ENCODE measurements at regions not wholly inside any gene's neighbourhood (a gene's known extent, or its start where the extent isn't known, plus 50 kb on each side); places are given as distances from the start of the nearest gene placed in this dataset.

- DNase-seq (ENCODE audit: low spot score), result no peak
These were observed 87.4 kb upstream of the ZMIZ1 start for GRCh38 chr10:78981257-78981969.

DNA sequence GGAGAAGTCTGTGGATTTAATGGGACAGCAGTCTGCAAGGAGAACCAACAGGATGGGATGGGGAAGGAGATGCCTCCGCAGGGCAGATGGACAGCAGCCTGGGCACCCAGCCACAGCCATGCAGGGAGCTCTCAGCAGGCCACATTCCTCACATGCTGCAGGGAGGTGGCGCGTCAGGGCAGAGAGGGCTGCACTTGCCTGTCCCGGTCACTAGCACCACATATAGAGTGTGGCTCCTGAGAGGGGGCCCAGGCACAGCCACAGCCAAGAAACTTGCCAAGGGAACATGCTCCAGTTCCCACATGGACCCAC lies 86.8 kb upstream of the ZMIZ1 start:
- DNase-seq (ENCODE audit: low spot score), result no peak

DNA sequence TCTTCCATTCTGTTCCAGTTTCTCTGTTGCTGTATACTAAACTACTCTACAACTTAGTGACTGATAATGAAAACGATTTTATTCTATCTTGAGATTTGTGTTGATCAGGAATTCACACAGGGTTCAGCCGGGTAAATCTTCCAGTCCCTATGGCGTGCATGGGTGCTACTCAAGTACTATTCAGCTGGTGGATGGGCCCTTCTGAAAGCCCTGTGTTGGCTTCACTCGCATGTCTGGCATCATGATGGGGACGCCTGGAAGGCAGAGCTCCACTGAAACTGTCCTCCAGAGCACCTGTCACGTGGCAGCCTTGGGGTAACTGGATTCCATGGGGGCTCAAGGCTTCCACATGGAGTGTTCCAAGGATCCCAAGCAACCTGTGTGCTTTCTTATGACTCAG lies 86.0 kb upstream of the ZMIZ1 start:
- DNase-seq (ENCODE audit: low spot score), result no peak

DNA sequence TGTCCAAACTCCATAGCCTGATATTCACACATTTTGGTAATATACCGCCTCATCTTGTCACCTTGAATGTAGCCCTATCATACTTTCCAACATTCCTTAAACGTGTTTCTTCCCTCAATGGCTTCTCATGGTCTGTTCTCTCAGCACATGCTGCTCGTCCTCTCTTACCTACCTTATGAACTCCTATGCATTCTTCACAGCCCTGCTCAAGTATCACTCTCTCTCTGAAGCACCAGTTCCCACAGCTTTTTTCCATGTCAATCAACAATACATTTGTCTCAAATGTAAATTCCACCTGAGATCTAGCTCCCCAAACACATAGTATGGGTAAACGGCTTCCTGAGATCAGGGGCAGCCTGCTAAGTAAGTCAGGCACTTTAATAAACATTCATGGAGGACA lies 85.2 kb upstream of the ZMIZ1 start:
- no peak for DNase-seq (ENCODE audit: low spot score)

GRCh38 chr10:78985973-78986818 lies 82.6 kb upstream of the ZMIZ1 start:
- no peak for DNase-seq (ENCODE audit: low spot score)

GRCh38 chr10:78991187-78991586 lies 77.6 kb upstream of the ZMIZ1 start:
- no peak for DNase-seq (ENCODE audit: low spot score)

GRCh38 chr10:78992333-78992732 lies 76.4 kb upstream of the ZMIZ1 start:
- DNase-seq (ENCODE audit: low spot score), result no peak

- no peak for DNase-seq (ENCODE audit: low spot score)
These were observed 75.4 kb upstream of the ZMIZ1 start for GRCh38 chr10:78993261-78993945.

GRCh38 chr10:78995987-78996791 lies 72.6 kb upstream of the ZMIZ1 start:
- no peak for DNase-seq (ENCODE audit: low spot score)

- DNase-seq (ENCODE audit: low spot score), result no peak
These were observed 72.0 kb upstream of the ZMIZ1 start for GRCh38 chr10:78996792-78997129.

GRCh38 chr10:78997635-78998618 lies 70.8 kb upstream of the ZMIZ1 start:
- DNase-seq (ENCODE audit: low spot score), result no peak

GRCh38 chr10:79001082-79001885 lies 67.5 kb upstream of the ZMIZ1 start:
- no peak for DNase-seq (ENCODE audit: low spot score)

DNA sequence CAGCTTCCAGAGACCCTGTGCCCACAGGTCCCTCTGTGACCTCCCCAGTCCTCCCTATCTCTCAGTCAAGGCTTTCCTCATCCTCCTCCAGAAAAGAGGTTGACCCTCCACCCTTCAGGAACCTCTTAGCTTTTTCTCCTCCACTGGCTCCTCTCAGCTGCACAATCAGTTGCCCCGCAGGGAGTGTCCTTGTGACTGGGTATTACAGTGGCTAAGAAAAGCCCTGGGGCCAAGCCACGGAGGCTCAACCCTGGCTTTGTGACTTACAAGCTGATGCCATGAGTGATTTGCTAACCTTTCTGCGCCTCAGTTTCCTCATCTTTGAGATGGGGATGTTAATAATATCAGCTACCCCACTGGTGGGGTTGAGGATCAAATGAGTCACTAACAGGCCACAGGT lies 66.4 kb upstream of the ZMIZ1 start:
- no peak for DNase-seq (ENCODE audit: low spot score)

DNA sequence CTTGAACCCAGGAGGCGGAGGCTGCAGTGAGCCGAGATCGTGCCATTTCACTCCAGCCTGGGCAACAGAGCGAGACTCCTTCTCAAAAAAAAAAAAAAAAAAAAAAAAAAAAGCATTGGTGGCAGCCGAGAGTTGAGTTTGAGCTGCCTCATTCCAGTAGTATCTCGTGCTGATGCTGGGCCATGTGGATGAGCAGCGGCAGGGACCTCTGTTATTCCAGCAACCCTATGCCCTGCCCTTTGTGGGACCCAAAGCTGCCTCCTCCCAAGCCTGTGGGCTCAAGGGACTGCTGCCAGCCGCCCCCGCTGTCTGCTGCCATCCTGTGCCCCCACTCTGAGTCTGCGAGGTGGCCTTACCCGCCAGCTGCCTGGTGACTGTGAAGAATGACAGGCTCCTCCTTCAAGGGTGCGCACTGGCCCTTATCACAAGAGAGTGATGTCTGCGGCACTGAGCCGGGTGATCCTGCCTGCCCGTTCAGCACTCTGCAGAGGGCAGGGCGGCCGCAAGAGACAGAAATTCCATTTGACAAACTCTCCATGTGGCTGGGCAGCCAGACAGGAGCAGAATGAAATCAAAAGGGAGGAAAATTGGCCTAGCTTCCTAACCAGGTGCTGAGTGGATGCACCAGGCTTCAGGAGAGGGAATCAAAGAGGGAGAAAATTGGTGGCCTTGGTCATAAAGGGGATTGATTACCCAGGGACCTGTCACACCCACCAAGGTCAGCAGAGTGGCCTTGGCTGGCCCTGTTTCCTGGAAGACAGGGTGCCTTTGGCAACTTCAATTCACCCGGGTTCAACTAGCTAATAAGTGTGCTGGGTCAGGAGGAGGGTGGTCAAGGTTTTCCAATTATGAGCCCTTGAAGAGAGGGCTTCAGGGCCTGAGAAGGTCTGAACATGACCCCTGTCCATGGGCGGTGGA lies 65.3 kb upstream of the ZMIZ1 start:
- peak; percentile 59 for DNase-seq (ENCODE audit: low spot score)

DNA sequence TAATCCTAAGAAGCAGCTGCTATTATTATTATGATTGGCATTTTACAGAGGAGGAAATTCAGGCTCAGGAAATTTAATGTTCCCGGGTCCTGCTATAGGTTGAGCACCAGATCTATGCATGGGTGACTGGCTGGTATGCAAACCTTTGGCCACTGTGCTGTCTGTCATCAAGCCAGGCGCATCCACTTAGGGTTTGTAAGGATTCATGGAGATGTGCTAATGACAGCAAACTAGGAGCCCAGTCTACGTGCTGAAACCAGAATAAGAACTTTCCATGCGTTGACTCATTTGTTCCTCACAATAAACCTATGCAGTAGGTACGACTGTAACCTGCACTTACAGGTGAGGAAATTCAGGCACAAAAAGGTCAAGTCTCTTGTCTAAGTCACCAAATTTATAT lies 64.5 kb upstream of the ZMIZ1 start:
- no peak for DNase-seq (ENCODE audit: low spot score)

DNA sequence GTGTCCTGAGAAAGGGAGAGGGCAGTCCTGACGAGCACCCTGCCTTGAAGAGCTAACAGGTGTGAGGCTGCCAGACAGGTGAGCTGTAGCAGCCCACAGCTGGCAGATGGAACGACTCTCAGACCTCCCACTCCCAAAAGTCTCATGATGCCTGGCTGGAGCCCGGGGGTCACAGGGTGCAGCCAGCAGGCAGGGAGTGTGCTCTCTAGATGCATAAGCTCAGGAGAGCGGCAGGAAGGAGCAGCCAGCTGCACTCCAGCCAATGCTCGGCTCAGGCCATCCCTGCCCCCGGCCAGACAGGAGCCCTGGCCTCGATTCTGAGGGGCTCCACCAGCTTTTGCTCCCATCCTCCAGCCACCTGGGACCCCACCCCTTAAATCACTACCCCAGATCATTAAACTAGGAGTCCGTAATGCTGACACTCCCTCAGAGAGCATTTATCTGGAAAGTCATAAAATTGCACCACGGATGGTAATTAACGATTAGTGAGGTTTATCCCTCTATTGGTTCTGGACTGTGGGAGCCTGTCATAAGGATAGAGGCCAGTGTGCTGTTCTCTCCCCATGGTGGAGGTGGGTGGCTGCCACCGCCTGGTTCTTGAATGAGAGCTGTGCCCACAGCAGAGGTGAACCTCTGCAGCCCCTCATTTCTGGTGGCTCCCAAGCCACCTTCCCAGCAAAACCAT lies 63.5 kb upstream of the ZMIZ1 start:
- no peak for DNase-seq (ENCODE audit: low spot score)

- no peak for DNase-seq (ENCODE audit: low spot score)
These were observed 61.7 kb upstream of the ZMIZ1 start for GRCh38 chr10:79007018-79007417.

DNA sequence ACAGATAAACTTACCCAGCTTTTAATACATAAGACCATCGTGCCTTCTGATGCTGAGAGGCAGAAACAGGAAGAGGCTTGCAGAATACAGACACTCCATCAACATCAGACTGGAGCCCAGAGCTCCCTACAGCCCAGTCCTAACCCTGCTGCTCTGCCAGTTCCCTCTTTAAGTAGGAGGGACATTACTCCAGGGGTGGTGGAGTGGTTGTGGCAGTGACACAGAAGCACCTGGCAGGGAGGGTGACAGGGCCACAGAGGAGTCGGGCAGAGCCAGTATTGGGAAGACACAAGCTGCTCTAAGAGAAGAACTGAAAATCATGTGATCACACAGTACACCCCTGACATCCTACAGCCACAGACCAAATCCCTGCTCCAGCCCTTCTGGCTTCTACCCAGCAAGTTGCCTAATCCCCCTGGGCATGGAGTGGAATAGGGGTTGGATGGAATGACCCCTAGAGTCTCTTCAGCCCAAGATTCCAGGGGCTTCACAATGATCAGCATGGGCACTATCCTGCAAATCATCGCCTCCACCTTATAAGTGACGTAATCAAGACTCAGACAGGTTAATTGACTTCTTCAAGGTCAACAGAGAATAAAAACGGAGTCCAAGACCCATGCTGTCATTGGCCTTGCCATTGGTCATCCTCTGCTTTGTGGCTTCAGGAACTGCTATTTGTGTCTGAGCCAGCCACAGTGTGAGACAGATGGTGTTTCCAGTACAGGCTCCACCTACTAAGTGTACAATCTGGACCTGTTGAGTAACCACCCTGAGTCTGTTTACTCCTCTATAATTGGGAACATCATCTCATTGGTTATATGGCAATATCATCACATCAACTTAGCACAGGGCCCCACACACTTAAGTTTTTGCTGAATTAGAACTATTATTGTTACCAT lies 61.1 kb upstream of the ZMIZ1 start:
- peak; percentile 31 for DNase-seq (ENCODE audit: low spot score)

Data from hematopoietic multipotent progenitor cell treated with erythropoietin and hydrocortisone succinate and interleukin-3 and kit ligand, for 17 days (in vitro differentiated cells).